NB4 (cell line): ENCODE measurements at regions not wholly inside any gene's neighbourhood (a gene's known extent, or its start where the extent isn't known, plus 50 kb on each side); places are given as distances from the start of the nearest gene placed in this dataset.
"Not testable (repeated sequence)": the region's sequence is repeated elsewhere in the genome, so short reads cannot be mapped to it uniquely, and the experiment has no call there.

Source experiments
- DNase-seq: peaks from one replicate; pipeline ENCODE4 v3.0.0; 2010; ENCODE audit warnings: low read depth
- H3K4me3 ChIP-seq: one replicate; pipeline ENCODE4 v1.5.1; 2011; ENCODE audit warnings: mild to moderate bottlenecking, low read depth, low read length, moderate library complexity
- CTCF ChIP-seq: IDR thresholded peaks from one replicate; pipeline ENCODE4 v1.5.1; 2012; ENCODE audit warnings: low read depth, low read length
- MAX ChIP-seq: IDR thresholded peaks from 2 replicates; pipeline ENCODE4 v1.6.1; 2011; ENCODE audit warnings: low read depth, low read length
- MYC ChIP-seq: IDR thresholded peaks from 2 replicates; pipeline ENCODE4 v1.6.1; 2011; ENCODE audit warnings: low read depth, low read length
- POLR2A ChIP-seq: IDR thresholded peaks from 2 replicates; pipeline ENCODE4 v1.6.1; 2011; ENCODE audit warnings: mild to moderate bottlenecking; ENCODE audit not compliant: insufficient read length; ENCODE audit errors: extremely low read depth

- no peak for DNase-seq
- no peak overlapping the region for H3K4me3 ChIP-seq
- no peak for TF ChIP-seq CTCF
- TF ChIP-seq POLR2A = no peak
- TF ChIP-seq MAX = no peak
- TF ChIP-seq MYC = no peak
Measured at GRCh38 chr2:228927028-228928010, 343.8 kb downstream of the PID1 start.

GRCh38 chr2:228919808-228920207, 351.3 kb downstream of the PID1 start:
- TF ChIP-seq MAX = no peak
- TF ChIP-seq CTCF = no peak
- TF ChIP-seq MYC = no peak
- no peak for TF ChIP-seq POLR2A
- H3K4me3 ChIP-seq = no peak overlapping the region

GRCh38 chr2:228917220-228917619, 353.9 kb downstream of the PID1 start:
- no peak for DNase-seq
- no peak overlapping the region for H3K4me3 ChIP-seq
- TF ChIP-seq MAX (no peak), POLR2A (no peak), MYC (no peak), CTCF (no peak)

More at GRCh38 chr2:228919808-228920207, 351.3 kb downstream of the PID1 start:
- no peak for DNase-seq

GRCh38 chr2:228916416-228917090, 354.5 kb downstream of the PID1 start:
- H3K4me3 ChIP-seq = no peak overlapping the region
- DNase-seq = no peak
- TF ChIP-seq CTCF (no peak), MAX (no peak), MYC (no peak), POLR2A (no peak)

GRCh38 chr2:228913176-228913575, 357.9 kb downstream of the PID1 start:
- TF ChIP-seq CTCF (no peak), MAX (no peak), POLR2A (no peak), MYC (no peak)
- DNase-seq = no peak
- H3K4me3 ChIP-seq = no peak overlapping the region

GRCh38 chr2:228910872-228911271, 360.2 kb downstream of the PID1 start:
- not testable (repeated sequence) for DNase-seq, H3K4me3 ChIP-seq
